Activated CD8-positive, alpha-beta T cell treated with anti-CD3 and anti-CD28 coated beads, Interleukin-2, amount 10 ng/mL, durations not matched to agents 7 days and 5 days (primary cell): ENCODE measurements at regions not wholly inside any gene's neighbourhood (a gene's known extent, or its start where the extent isn't known, plus 50 kb on each side); places are given as distances from the start of the nearest gene placed in this dataset.

Source experiments
- ATAC-seq: fragments of 150-1000 bp; cut with Tn5 transposase; one replicate; pipeline ENCODE4 v1.10.0; 2021; ENCODE audit warnings: moderate library complexity
- CTCF ChIA-PET: fragments of 350-600 bp; sonication (Branson Sonifier 250); formaldehyde crosslinking; loops from one replicate; lab custom pipeline; 2021; ENCODE audit warnings: antibody characterized with exemption; lab: Charles Lee
- POLR2A ChIA-PET: fragments of 350-600 bp; sonication (Branson Sonifier 250); formaldehyde crosslinking; loops from one replicate; lab custom pipeline; 2021; ENCODE audit warnings: antibody characterized with exemption; lab: Charles Lee
- DNase-seq: peaks from one replicate; pipeline ENCODE4 v3.0.0-alpha.2; 2020
- H3K27ac Mint-ChIP-seq: one replicate; pipeline ENCODE4 v1.8.0; 2021; ENCODE audit warnings: mild to moderate bottlenecking, mixed read lengths
- H3K27me3 Mint-ChIP-seq: one replicate; pipeline ENCODE4 v1.8.0; 2021; ENCODE audit warnings: low read depth, mixed read lengths
- H3K36me3 Mint-ChIP-seq: one replicate; pipeline ENCODE4 v1.8.0; 2021; ENCODE audit warnings: low read depth, mixed read lengths
- H3K4me1 Mint-ChIP-seq: one replicate; pipeline ENCODE4 v1.8.0; 2021; ENCODE audit warnings: low read depth, mixed read lengths
- H3K4me3 Mint-ChIP-seq: one replicate; pipeline ENCODE4 v1.8.0; 2021; ENCODE audit warnings: mild to moderate bottlenecking, mixed read lengths
- H3K9me3 Mint-ChIP-seq: one replicate; pipeline ENCODE4 v1.8.0; 2022; ENCODE audit warnings: mixed read lengths; ENCODE audit not compliant: insufficient read depth

DNA sequence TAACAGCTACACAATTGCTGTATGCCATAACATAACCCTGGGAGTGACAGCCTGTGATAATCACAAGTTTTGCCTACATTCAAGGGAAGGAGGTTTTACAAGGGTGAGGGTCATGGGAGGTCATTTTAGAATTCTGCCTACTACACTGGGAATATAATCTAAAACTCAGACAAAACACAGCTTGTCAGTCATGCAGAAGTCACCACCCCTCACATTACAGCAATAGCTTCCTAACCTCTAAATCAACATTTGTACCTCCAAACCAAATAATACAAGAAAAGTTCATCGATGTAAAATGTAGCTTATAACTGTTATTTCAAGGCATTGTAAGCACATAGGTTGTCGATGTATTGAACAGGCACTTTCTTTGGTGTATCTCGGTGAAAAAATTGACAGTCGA, 139.0 kb downstream of the FAM114A2 start:
- Mint-ChIP-seq H3K27ac (no peak overlapping the region), H3K4me3 (no peak overlapping the region), H3K36me3 (no peaks in the 10 kb centered on the region), H3K4me1 (no peaks in the 10 kb centered on the region), H3K9me3 (no peaks in the 10 kb centered on the region), H3K27me3 (no peaks in the 10 kb centered on the region)
- CTCF ChIA-PET = no interaction called here
- POLR2A ChIA-PET = no interaction called here
- DNase-seq = no peak
- no peak for ATAC-seq

DNA sequence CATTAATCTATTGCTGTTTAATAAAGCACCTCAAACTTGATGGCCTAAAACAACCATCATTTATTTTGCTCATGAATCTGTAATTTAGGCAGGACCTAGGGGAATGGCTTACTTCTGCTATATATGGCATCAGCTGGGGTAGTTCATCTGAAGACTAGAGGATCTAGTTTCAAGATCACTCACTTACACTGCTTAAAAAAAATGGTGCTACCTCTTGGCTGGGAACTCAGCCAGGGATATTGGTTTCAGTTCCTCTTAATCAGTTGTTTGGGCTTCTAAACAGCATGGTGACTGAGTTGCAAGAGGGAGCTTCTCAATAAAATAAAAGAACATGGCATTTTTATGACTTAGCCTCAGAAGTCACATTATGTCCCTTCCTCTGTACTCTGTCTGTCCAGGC, 142.0 kb downstream of the FAM114A2 start:
- Mint-ChIP-seq H3K36me3 (no peaks in the 10 kb centered on the region), H3K27me3 (no peaks in the 10 kb centered on the region), H3K4me1 (no peaks in the 10 kb centered on the region), H3K4me3 (no peak overlapping the region), H3K9me3 (no peaks in the 10 kb centered on the region), H3K27ac (no peak overlapping the region)
- POLR2A ChIA-PET = no interaction called here
- CTCF ChIA-PET = interaction anchor here (1.9 kb wide), 1 partner anchor 12 kb away, joined by 4 read pairs; no protein-coding TSS in a partner anchor
- no peak for ATAC-seq
- DNase-seq = no peak

DNA sequence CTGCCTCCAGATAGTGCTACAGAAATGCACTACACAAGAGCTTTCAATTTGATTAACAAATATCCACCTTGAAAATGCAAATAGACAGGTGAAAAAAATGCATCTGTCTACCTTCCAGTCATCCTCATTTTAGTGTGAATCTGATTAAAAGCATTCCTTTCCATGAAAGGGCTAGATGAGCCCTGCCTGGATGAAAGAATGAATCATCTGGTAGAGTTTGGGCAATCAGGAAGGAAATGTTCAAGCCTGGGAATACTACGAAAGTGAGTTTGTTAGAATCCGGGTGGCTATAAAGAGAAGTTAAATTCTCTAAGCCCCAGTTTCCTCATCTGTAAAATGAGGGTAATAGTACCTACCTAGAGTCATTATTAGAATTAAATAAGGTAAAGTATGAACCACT, 142.6 kb downstream of the FAM114A2 start:
- Mint-ChIP-seq H3K4me1 (no peaks in the 10 kb centered on the region), H3K27me3 (no peaks in the 10 kb centered on the region), H3K36me3 (no peaks in the 10 kb centered on the region), H3K27ac (no peak overlapping the region), H3K9me3 (no peaks in the 10 kb centered on the region), H3K4me3 (no peak overlapping the region)
- DNase-seq = no peak
- ChIA-PET CTCF (interaction anchor here (1.9 kb wide), 1 partner anchor 12 kb away, joined by 4 read pairs; no protein-coding TSS in a partner anchor), POLR2A (no interaction called here)
- no peak for ATAC-seq

DNA sequence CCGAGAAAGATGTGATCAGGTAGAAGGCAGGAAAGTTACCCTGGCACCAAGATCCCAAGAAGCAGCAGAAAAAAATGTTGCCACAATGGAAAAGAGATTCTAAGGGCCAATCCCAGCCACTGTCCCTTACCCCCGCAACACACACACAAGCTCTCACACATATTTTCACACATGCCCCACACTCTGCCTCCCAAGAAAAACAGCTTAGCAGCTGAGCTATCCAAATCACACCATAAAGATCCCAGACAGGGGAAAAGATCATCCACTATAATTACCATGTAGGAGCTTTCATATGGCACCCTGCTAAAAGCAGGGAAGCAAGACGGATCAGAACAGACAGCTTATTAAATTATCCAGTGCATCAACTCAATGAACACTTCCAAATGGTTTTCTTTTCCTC, 143.4 kb downstream of the FAM114A2 start:
- DNase-seq = no peak
- Mint-ChIP-seq H3K36me3 (no peaks in the 10 kb centered on the region), H3K27ac (no peak overlapping the region), H3K4me1 (no peaks in the 10 kb centered on the region), H3K27me3 (no peaks in the 10 kb centered on the region), H3K4me3 (no peak overlapping the region), H3K9me3 (no peaks in the 10 kb centered on the region)
- POLR2A ChIA-PET = no interaction called here
- CTCF ChIA-PET = no interaction called here
- no peak for ATAC-seq

DNA sequence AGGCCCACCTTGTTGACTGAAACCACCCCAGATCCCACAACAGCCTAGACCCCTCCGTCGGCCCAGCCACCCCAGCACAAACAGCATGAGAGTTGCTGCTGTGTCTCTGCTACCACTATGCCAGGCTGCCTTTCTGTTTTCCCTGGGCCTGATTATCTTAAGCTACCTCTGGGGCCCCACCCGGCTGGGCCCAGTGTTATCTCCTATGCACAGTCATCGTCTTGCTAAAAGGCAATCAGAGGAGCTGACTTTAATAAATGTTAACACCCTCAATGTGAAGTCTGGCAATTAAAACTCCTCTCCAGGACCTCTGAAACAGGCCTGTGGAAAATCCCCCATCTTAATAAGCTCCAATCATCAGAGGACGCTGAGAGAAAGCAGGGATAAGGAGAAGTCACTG, 144.9 kb downstream of the FAM114A2 start:
- CTCF ChIA-PET = no interaction called here
- POLR2A ChIA-PET = no interaction called here
- no peaks in the 10 kb centered on the region for H3K4me1 Mint-ChIP-seq
- no peak for DNase-seq
- H3K36me3 Mint-ChIP-seq = no peaks in the 10 kb centered on the region
- no peak for ATAC-seq
- no peak overlapping the region for H3K4me3 Mint-ChIP-seq
- no peak overlapping the region for H3K27ac Mint-ChIP-seq
- no peaks in the 10 kb centered on the region for H3K27me3 Mint-ChIP-seq
- no peaks in the 10 kb centered on the region for H3K9me3 Mint-ChIP-seq

DNA sequence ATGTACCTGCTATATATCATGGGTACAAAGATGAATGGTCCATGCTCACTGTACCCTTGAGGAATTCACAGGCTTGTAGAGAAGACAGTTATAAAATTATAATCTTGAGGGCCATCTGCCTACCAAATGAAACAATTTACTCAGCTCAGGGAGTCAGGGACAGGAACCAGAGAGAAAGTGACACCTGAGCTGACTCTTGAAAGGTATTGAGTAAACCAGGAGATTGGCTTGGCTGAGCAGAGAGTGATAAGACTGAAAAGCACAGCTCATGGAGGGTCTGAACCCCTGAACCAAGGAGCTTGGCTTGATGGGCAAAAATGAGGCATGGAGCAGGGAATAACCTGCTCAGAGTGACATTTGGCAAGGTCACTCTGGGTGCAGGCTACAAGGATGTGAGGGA, 147.3 kb downstream of the FAM114A2 start:
- POLR2A ChIA-PET = no interaction called here
- CTCF ChIA-PET = no interaction called here
- Mint-ChIP-seq H3K4me1 (no peaks in the 10 kb centered on the region), H3K27ac (no peak overlapping the region), H3K36me3 (no peaks in the 10 kb centered on the region), H3K4me3 (no peak overlapping the region), H3K9me3 (no peaks in the 10 kb centered on the region), H3K27me3 (no peaks in the 10 kb centered on the region)
- DNase-seq (no peak), ATAC-seq (no peak)

DNA sequence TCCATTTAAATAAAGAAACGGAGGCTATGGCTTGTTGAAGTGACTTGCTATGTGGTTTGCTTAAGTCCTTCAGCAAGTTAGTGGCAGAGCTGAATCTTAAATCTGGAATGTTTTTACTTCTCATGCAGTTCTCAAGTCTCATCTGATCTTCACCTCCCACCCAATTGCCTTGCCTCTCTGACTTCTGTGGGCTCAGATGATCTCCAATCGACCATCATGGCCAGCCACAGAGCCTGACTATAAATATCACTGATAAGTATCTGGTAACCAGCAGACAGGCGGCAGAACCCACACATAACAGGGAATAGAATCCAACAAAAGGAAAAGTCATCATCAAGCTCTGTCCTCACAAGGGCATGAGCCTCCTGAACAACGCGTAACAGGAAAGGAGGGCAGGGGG, 149.9 kb downstream of the FAM114A2 start:
- H3K9me3 Mint-ChIP-seq = no peaks in the 10 kb centered on the region
- POLR2A ChIA-PET = no interaction called here

DNA sequence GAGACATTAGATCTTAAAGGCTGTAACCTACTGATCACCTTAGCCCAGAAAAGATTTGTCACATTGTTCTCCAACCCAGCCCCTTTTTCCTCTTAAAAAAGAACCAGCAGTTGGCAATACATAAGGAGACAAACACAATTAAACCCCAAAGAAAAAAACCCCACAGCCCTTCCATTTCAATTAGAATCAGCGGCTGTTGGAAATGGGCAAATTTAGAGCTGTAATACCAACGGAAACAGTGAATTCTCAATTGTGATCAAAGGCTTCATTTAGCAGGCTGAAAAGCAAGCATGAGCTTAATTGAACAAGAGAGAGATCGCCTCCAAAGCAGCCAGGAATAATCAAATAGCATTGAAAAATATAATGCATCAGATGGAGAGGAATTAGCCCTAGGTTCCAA, 153.6 kb downstream of the FAM114A2 start:
- H3K27ac Mint-ChIP-seq = no peak overlapping the region
- H3K4me3 Mint-ChIP-seq = no peak overlapping the region
- DNase-seq (no peak), ATAC-seq (no peak)
- H3K27me3 Mint-ChIP-seq = no peaks in the 10 kb centered on the region
- no peaks in the 10 kb centered on the region for H3K4me1 Mint-ChIP-seq
- no peaks in the 10 kb centered on the region for H3K36me3 Mint-ChIP-seq
- no peaks in the 10 kb centered on the region for H3K9me3 Mint-ChIP-seq
- POLR2A ChIA-PET = no interaction called here
- CTCF ChIA-PET = no interaction called here

More for the DNA sequence above, 149.9 kb downstream of the FAM114A2 start:
- no peak overlapping the region for H3K4me3 Mint-ChIP-seq
- ATAC-seq (no peak), DNase-seq (no peak)
- CTCF ChIA-PET = interaction anchor here (0.6 kb wide), 1 partner anchor 739 kb away, joined by 4 read pairs; no protein-coding TSS in a partner anchor
- no peaks in the 10 kb centered on the region for H3K4me1 Mint-ChIP-seq
- no peaks in the 10 kb centered on the region for H3K36me3 Mint-ChIP-seq
- H3K27ac Mint-ChIP-seq = no peak overlapping the region
- no peaks in the 10 kb centered on the region for H3K27me3 Mint-ChIP-seq

DNA sequence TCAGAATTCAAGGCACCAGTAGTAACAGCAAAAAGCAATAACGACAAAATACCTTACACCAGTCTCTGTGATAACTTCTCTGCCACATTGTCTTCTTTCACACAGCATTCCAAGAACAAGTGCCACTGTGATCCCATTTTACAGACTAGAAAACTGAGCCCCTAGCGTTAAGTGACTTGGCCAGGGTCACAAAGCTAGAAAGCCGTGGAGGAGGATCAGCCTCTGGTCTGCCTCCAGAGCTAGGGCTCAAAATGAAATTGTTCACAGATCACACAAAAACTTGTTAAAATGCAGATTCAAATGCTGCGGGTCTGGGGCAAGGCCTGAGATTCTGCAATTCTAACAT, 154.1 kb downstream of the FAM114A2 start:
- CTCF ChIA-PET = no interaction called here
- Mint-ChIP-seq H3K9me3 (no peaks in the 10 kb centered on the region), H3K27me3 (no peaks in the 10 kb centered on the region)

DNA sequence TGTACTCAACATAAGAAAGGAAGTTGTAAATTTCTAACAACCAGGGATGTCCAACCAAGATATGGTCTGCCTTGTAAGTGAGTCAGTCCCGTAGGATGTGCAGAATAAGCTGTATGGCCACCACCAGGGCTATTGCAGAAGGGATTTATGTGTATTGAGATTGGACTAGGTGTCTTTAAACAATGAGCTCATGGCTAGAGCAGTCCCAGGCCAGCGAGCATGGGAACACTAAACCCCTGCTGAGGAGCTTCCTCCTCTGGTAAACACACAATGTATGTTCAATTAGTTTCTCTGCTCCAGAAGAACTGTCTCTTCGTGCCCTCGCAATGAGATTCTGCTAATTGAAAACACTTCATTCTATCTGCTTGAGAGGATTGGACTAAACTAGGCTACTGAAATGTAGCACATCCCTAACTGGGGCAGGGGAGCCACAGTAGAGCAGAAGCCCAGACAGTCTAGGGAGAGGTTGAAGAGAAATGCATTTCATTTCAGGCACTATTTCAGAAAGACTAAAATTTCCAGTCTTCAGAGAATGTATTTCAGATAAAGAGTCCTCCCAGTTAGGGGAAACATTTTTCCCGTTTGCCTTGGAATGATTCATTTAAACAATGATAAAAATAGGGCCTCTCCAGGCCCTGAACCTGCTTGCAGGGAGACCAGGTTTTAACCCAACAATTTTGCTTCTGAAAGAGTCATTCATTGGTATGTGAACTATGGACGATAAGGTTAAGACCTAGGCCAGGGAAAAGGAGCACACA, 154.7 kb downstream of the FAM114A2 start:
- no peak for ATAC-seq
- Mint-ChIP-seq H3K4me1 (no peaks in the 10 kb centered on the region), H3K4me3 (no peak overlapping the region), H3K36me3 (no peaks in the 10 kb centered on the region), H3K9me3 (no peaks in the 10 kb centered on the region), H3K27me3 (no peaks in the 10 kb centered on the region), H3K27ac (no peak overlapping the region)
- DNase-seq = no peak
- POLR2A ChIA-PET = no interaction called here
- CTCF ChIA-PET = no interaction called here

More for the DNA sequence above, 154.1 kb downstream of the FAM114A2 start:
- no peak for DNase-seq
- ATAC-seq = no peak
- no peaks in the 10 kb centered on the region for H3K36me3 Mint-ChIP-seq
- no peak overlapping the region for H3K27ac Mint-ChIP-seq
- no peaks in the 10 kb centered on the region for H3K4me1 Mint-ChIP-seq
- POLR2A ChIA-PET = no interaction called here
- H3K4me3 Mint-ChIP-seq = no peak overlapping the region

DNA sequence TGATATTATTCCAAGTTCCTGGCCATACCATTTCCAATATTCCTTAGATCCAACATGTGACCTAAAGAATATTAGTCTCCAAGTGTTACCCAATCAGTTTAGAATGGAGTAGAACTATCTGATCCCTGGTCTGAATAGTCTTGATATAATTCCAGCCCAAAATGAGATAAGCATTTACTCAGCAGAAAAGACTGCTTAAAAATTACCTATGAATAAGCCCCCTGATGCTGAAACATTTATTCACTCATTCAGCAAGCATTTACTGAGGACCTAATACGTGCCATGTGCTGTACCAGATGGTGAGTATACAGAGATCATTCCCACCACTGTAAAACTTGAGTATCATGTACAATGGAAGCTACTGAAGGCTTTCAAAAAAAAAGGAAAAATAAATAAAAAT, 157.0 kb downstream of the FAM114A2 start:
- no peak overlapping the region for H3K4me3 Mint-ChIP-seq
- H3K27ac Mint-ChIP-seq = no peak overlapping the region
- ChIA-PET CTCF (no interaction called here), POLR2A (no interaction called here)
- ATAC-seq (no peak), DNase-seq (no peak)
- H3K9me3 Mint-ChIP-seq = no peaks in the 10 kb centered on the region
- H3K27me3 Mint-ChIP-seq = peaks cover 2% of the 10 kb centered on the region
- H3K4me1 Mint-ChIP-seq = no peaks in the 10 kb centered on the region
- H3K36me3 Mint-ChIP-seq = no peaks in the 10 kb centered on the region

DNA sequence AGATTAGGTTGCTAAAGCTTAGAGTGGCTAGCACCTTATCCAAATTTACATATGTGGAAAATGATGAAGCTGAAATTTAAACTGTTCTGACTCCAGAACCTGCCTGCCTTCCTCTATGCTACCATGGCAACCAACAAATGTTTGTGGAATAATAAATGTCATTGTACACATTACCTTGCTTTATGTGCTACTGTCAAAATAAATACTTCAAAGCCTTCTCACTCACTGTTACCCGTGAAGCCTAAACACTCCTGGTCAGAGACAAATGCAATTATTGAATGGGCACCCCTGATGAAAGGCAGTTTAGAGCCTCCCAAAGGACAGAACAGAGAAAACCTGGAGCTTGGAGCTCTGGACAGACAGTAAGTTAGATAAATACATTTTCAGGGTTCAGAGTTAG, 158.6 kb downstream of the FAM114A2 start:
- Mint-ChIP-seq H3K4me3 (no peak overlapping the region), H3K4me1 (no peaks in the 10 kb centered on the region)
- POLR2A ChIA-PET = no interaction called here

More for the DNA sequence above, 158.6 kb downstream of the FAM114A2 start:
- ATAC-seq (no peak), DNase-seq (no peak)
- no peak overlapping the region for H3K27ac Mint-ChIP-seq
- H3K36me3 Mint-ChIP-seq = no peaks in the 10 kb centered on the region
- CTCF ChIA-PET = interaction anchor here (1.5 kb wide), 1 partner anchor 22 kb away, joined by 3 read pairs; no protein-coding TSS in a partner anchor
- no peaks in the 10 kb centered on the region for H3K9me3 Mint-ChIP-seq
- peaks cover 2% of the 10 kb centered on the region for H3K27me3 Mint-ChIP-seq
